WTC11 (cell line): ENCODE measurements at regions not wholly inside any gene's neighbourhood (a gene's known extent, or its start where the extent isn't known, plus 50 kb on each side); places are given as distances from the start of the nearest gene placed in this dataset.
A peak's percentile ranks its signal among the peaks of the same experiment; 100 is the strongest.

Source experiments
- ATAC-seq: fragments of 200-7000 bp; cut with Tn5 transposase; 2 replicates; pipeline ENCODE4 v1.10.0; 2021; ENCODE audit warnings: mild to moderate bottlenecking, moderate library complexity
- CTCF ChIA-PET: fragments of 300-600 bp; sonication (Branson Sonifier 250); formaldehyde crosslinking; loops from one replicate; lab custom pipeline; 2021; ENCODE audit warnings: antibody characterized with exemption; lab: Charles Lee
- POLR2A ChIA-PET: fragments of 350-600 bp; sonication (Branson Sonifier 250); formaldehyde crosslinking; loops from one replicate; lab custom pipeline; 2021; ENCODE audit warnings: antibody characterized with exemption; lab: Charles Lee
- DNase-seq: peaks from one replicate; pipeline ENCODE4 v3.0.0; 2021; ENCODE audit warnings: low spot score
- H3K27ac Mint-ChIP-seq: 2 replicates; pipeline ENCODE4 v1.8.0; 2021; ENCODE audit warnings: mixed read lengths
- H3K27me3 Mint-ChIP-seq: 2 replicates; pipeline ENCODE4 v1.8.0; 2021; ENCODE audit warnings: low read depth, mild to moderate bottlenecking, moderate library complexity, mixed read lengths
- H3K36me3 Mint-ChIP-seq: 2 replicates; pipeline ENCODE4 v1.8.0; 2021; ENCODE audit warnings: mixed read lengths
- H3K4me1 Mint-ChIP-seq: 2 replicates; pipeline ENCODE4 v1.8.0; 2022; ENCODE audit warnings: mixed read lengths
- H3K4me3 Mint-ChIP-seq: 2 replicates; pipeline ENCODE4 v1.8.0; 2021; ENCODE audit warnings: mild to moderate bottlenecking, moderate library complexity, mixed read lengths
- H3K9me3 Mint-ChIP-seq: 2 replicates; pipeline ENCODE4 v1.8.0; 2021; ENCODE audit warnings: mixed read lengths
- CREM ChIP-seq: sonication (generic); formaldehyde crosslinking; IDR thresholded peaks from 2 replicates; pipeline ENCODE4 v1.8.1; 2022; ENCODE audit warnings: mild to moderate bottlenecking, missing genetic modification reagents, moderate library complexity
- CTCF ChIP-seq: fragments of 200-600 bp; IDR thresholded peaks from 2 replicates; pipeline ENCODE4 v1.8.0; 2022; ENCODE audit warnings: antibody characterized with exemption
- E2F4 ChIP-seq: sonication (generic); formaldehyde crosslinking; IDR thresholded peaks from 2 replicates; pipeline ENCODE4 v1.8.1; 2022; ENCODE audit warnings: low read depth, mild to moderate bottlenecking, moderate library complexity, missing genetic modification reagents, borderline replicate concordance
- ELF4 ChIP-seq: sonication (generic); formaldehyde crosslinking; IDR thresholded peaks from 2 replicates; pipeline ENCODE4 v1.8.1; 2022; ENCODE audit warnings: low read depth, mild to moderate bottlenecking, moderate library complexity, missing genetic modification reagents
- ETV6 ChIP-seq: sonication (generic); formaldehyde crosslinking; IDR thresholded peaks from 2 replicates; pipeline ENCODE4 v1.8.1; 2022; ENCODE audit warnings: mild to moderate bottlenecking, missing genetic modification reagents
- FOXJ3 ChIP-seq: sonication (generic); formaldehyde crosslinking; IDR thresholded peaks from 2 replicates; pipeline ENCODE4 v1.9.0; 2021; ENCODE audit warnings: missing genetic modification reagents, mild to moderate bottlenecking, borderline replicate concordance
- HMGXB4 ChIP-seq: sonication (generic); formaldehyde crosslinking; IDR thresholded peaks from 2 replicates; pipeline ENCODE4 v1.8.1; 2023; ENCODE audit warnings: mild to moderate bottlenecking, moderate library complexity, missing genetic modification reagents
- MYBL2 ChIP-seq: sonication (generic); formaldehyde crosslinking; IDR thresholded peaks from 2 replicates; pipeline ENCODE4 v1.8.1; 2023; ENCODE audit warnings: mild to moderate bottlenecking, moderate library complexity, missing genetic modification reagents
- PREB ChIP-seq: sonication (generic); formaldehyde crosslinking; IDR thresholded peaks from 2 replicates; pipeline ENCODE4 v1.8.1; 2022; ENCODE audit warnings: mild to moderate bottlenecking, missing genetic modification reagents, moderate library complexity, borderline replicate concordance
- RELA ChIP-seq: sonication (generic); formaldehyde crosslinking; IDR thresholded peaks from 2 replicates; pipeline ENCODE4 v1.8.1; 2022; ENCODE audit warnings: missing genetic modification reagents, mild to moderate bottlenecking, borderline replicate concordance
- SP1 ChIP-seq: sonication (generic); formaldehyde crosslinking; conservative IDR thresholded peaks from 2 replicates; pipeline ENCODE4 v1.8.1; 2022; ENCODE audit warnings: missing genetic modification reagents
- USF2 ChIP-seq: sonication (generic); formaldehyde crosslinking; IDR thresholded peaks from 2 replicates; pipeline ENCODE4 v1.8.1; 2023; ENCODE audit warnings: mild to moderate bottlenecking, missing genetic modification reagents, moderate library complexity
- ZNF317 ChIP-seq: sonication (generic); formaldehyde crosslinking; IDR thresholded peaks from 2 replicates; pipeline ENCODE4 v1.8.1; 2023; ENCODE audit warnings: low read depth, mild to moderate bottlenecking, moderate library complexity, missing genetic modification reagents, borderline replicate concordance
- ZNF396 ChIP-seq: fragments of 250-450 bp; sonication (Bioruptor Pico); IDR thresholded peaks from 2 replicates; pipeline ENCODE4 v1.8.0; 2021; ENCODE audit warnings: mild to moderate bottlenecking, moderate library complexity, borderline replicate concordance

- no peak for DNase-seq
- peak; percentile 36; the same call in 1 of the 2 replicates for ATAC-seq
These were observed 371.0 kb upstream of the ATP2B1 start for GRCh38 chr12:90079529-90080210.

GRCh38 chr12:90078344-90078743, 369.7 kb upstream of the ATP2B1 start:
- Mint-ChIP-seq H3K4me1 (peaks cover 2% of the 10 kb centered on the region; the same call in 1 of the 2 replicates), H3K27me3 (no peaks in the 10 kb centered on the region), H3K4me3 (no peak overlapping the region), H3K36me3 (no peaks in the 10 kb centered on the region), H3K9me3 (peaks cover 3% of the 10 kb centered on the region), H3K27ac (no peak overlapping the region)
- ATAC-seq (no peak), DNase-seq (no peak)
- CTCF ChIA-PET: no interaction called here
- POLR2A ChIA-PET: no interaction called here
- TF ChIP-seq MYBL2 (no peak), USF2 (CRISPR knock-in tag) (no peak), ETV6 (no peak), RELA (CRISPR knock-in tag) (no peak), HMGXB4 (no peak), CTCF (no peak), E2F4 (CRISPR knock-in tag) (no peak), ZNF396 (CRISPR knock-in tag) (no peak), SP1 (CRISPR knock-in tag) (no peak), FOXJ3 (CRISPR knock-in tag) (no peak), CREM (CRISPR knock-in tag) (no peak), PREB (no peak), ZNF317 (CRISPR knock-in tag) (no peak)

More at GRCh38 chr12:90079529-90080210, 371.0 kb upstream of the ATP2B1 start:
- Mint-ChIP-seq H3K4me3 (no peak overlapping the region), H3K27ac (no peak overlapping the region), H3K36me3 (no peaks in the 10 kb centered on the region), H3K4me1 (peaks cover 2% of the 10 kb centered on the region; the same call in 1 of the 2 replicates), H3K27me3 (no peaks in the 10 kb centered on the region), H3K9me3 (no peaks in the 10 kb centered on the region)
- POLR2A ChIA-PET: no interaction called here
- CTCF ChIA-PET: no interaction called here
- peak; percentile 36; the same call in 1 of the 2 replicates for TF ChIP-seq USF2 (CRISPR knock-in tag)
- TF ChIP-seq CTCF: no peak
- no peak for TF ChIP-seq HMGXB4
- no peak for TF ChIP-seq ELF4 (CRISPR knock-in tag)
